HCT116 (cell line): ENCODE measurements at regions not wholly inside any gene's neighbourhood (a gene's known extent, or its start where the extent isn't known, plus 50 kb on each side); places are given as distances from the start of the nearest gene placed in this dataset.

Experiments
- ATAC-seq: fragments of 200-7000 bp; cut with Tn5 transposase; 2 replicates; pipeline ENCODE4 v1.9.1; 2020; ENCODE audit warnings: mild to moderate bottlenecking, moderate library complexity
- BruUV-seq: library from RNA; stranded (reverse); fragments of 400-500 nt; replicated peaks from 2 replicates; lab custom pipeline; 2021; lab: Mats Ljungman, UMichigan
- CTCF ChIA-PET: fragments of 300-600 bp; sonication (Branson Sonifier 250); formaldehyde crosslinking; loops from one replicate; lab custom pipeline; 2021; ENCODE audit warnings: antibody characterized with exemption; lab: Charles Lee
- POLR2A ChIA-PET: fragments of 300-600, 350-600 bp; sonication (Branson Sonifier 250); formaldehyde crosslinking; loops from one replicate; lab custom pipeline; 2021; ENCODE audit warnings: antibody characterized with exemption; lab: Charles Lee
- RAD21 ChIA-PET, 2 experiments: fragments of 300-600 bp; sonication (Branson Sonifier 250); formaldehyde crosslinking; loops; one replicate each; lab custom pipeline; 2023; ENCODE audit warnings: low total read pairs in 2 of 2; ENCODE audit not compliant: uncharacterized antibody in 2 of 2, unreplicated experiment in 2 of 2, low non-redundant PET in 1 of 2; lab: Charles Lee
- DNase-seq: peaks from one replicate; pipeline ENCODE4 v3.0.0-alpha.2; 2010; ENCODE audit warnings: low read depth, low spot score
- H2AFZ ChIP-seq: fragments of 200-600 bp; shearing (Covaris generic), sonication (generic); 2 replicates; pipeline ENCODE4 v1.6.1; 2017; ENCODE audit warnings: low read depth, mixed run types, mixed read lengths, antibody characterized with exemption, low read length; ENCODE audit not compliant: poor library complexity, severe bottlenecking
- H3K27ac ChIP-seq: 2 replicates; pipeline ENCODE4 v1.5.1; 2012; ENCODE audit warnings: low read depth, low read length
- H3K27me3 ChIP-seq: fragments of 200-600 bp; sonication (generic); 2 replicates; pipeline ENCODE4 v1.6.1; 2016; ENCODE audit warnings: mixed run types, low read length, mixed read lengths; ENCODE audit not compliant: insufficient read depth
- H3K36me3 ChIP-seq, 2 experiments: fragments of 200-500 bp in 1 of 2; fragments of 200-600 bp in 1 of 2; sonication (Bioruptor generic) in 1 of 2; sonication (generic) in 1 of 2; 2 replicates each; pipeline versions ENCODE4 v1.5.1 to v1.6.1; 2014 to 2016; ENCODE audit warnings: low read length in 2 of 2, inconsistent platforms in 1 of 2, mixed read lengths in 1 of 2, mixed run types in 1 of 2; ENCODE audit not compliant: insufficient read depth in 2 of 2, control insufficient read depth in 1 of 2
- H3K4me1 ChIP-seq, 2 experiments: fragments of 200-600 bp in 1 of 2; sonication (generic) in 1 of 2; 2 replicates each; pipeline versions ENCODE4 v1.5.1 to v1.6.1; 2012 to 2017; ENCODE audit warnings: low read length in 2 of 2, inconsistent platforms in 1 of 2, mild to moderate bottlenecking in 1 of 2, mixed read lengths in 1 of 2, mixed run types in 1 of 2, moderate library complexity in 1 of 2; ENCODE audit not compliant: insufficient read depth in 2 of 2, control insufficient read depth in 1 of 2
- H3K4me2 ChIP-seq: fragments of 200-600 bp; sonication (generic); 2 replicates; pipeline ENCODE4 v1.6.1; 2017; ENCODE audit warnings: mixed run types, low read length, mixed read lengths
- H3K4me3 ChIP-seq, 2 experiments: fragments of 200-600 bp in 1 of 2; sonication (generic) in 1 of 2; replicated peaks in 1 of 2; 2 replicates each; pipeline ENCODE4 v1.5.1; 2011 to 2016; ENCODE audit warnings: low read length in 2 of 2, control low read depth in 1 of 2, low read depth in 1 of 2, mild to moderate bottlenecking in 1 of 2, mixed read lengths in 1 of 2, mixed run types in 1 of 2
- H3K79me2 ChIP-seq: fragments of 200-600 bp; sonication (generic); 2 replicates; pipeline ENCODE4 v1.6.1; 2017; ENCODE audit warnings: mild to moderate bottlenecking, mixed run types, low read length, moderate library complexity, mixed read lengths; ENCODE audit not compliant: insufficient read depth
- H3K9ac ChIP-seq: fragments of 200-600 bp; sonication (generic); 2 replicates; pipeline ENCODE4 v1.6.1; 2016; ENCODE audit warnings: low read length, mixed read lengths
- H3K9me2 ChIP-seq: fragments of 200-600 bp; sonication (generic), shearing (Covaris generic); 2 replicates; pipeline ENCODE4 v1.6.1; 2017; ENCODE audit warnings: mixed run types, mild to moderate bottlenecking, moderate library complexity; ENCODE audit not compliant: insufficient read depth
- H3K9me3 ChIP-seq, 2 experiments: fragments of 200-500 bp in 1 of 2; fragments of 200-600 bp in 1 of 2; sonication (Bioruptor generic) in 1 of 2; sonication (generic) in 1 of 2; 2 replicates each; pipeline ENCODE4 v1.6.1; 2014 to 2017; ENCODE audit warnings: low read length in 2 of 2, mixed read lengths in 2 of 2, inconsistent platforms in 1 of 2, low read depth in 1 of 2, mild to moderate bottlenecking in 1 of 2, mixed run types in 1 of 2, moderate library complexity in 1 of 2; ENCODE audit not compliant: control insufficient read depth in 1 of 2, insufficient read depth in 1 of 2
- H4K20me1 ChIP-seq: fragments of 200-600 bp; sonication (generic), shearing (Covaris generic); 2 replicates; pipeline ENCODE4 v1.6.1; 2017; ENCODE audit warnings: mixed run types, mild to moderate bottlenecking, moderate library complexity; ENCODE audit not compliant: insufficient read depth
- CBX3 ChIP-seq: IDR thresholded peaks from 2 replicates; pipeline ENCODE4 v1.6.1; 2012; ENCODE audit warnings: low read depth
- CEBPB ChIP-seq: IDR thresholded peaks from 2 replicates; pipeline ENCODE4 v1.6.1; 2012; ENCODE audit warnings: low read depth
- ELF1 ChIP-seq: IDR thresholded peaks from 2 replicates; pipeline ENCODE4 v1.6.1; 2012; ENCODE audit warnings: low read depth, borderline replicate concordance
- EZH2 ChIP-seq: fragments of 200-600 bp; sonication (generic); IDR thresholded peaks from 2 replicates; pipeline ENCODE4 v1.6.1; 2017; ENCODE audit warnings: antibody characterized with exemption, mixed run types
- EZH2phosphoT487 ChIP-seq: fragments of 200-600 bp; IDR thresholded peaks from 2 replicates; pipeline ENCODE4 v1.6.1; 2018; ENCODE audit warnings: antibody characterized with exemption, borderline replicate concordance
- FOSL1 ChIP-seq: IDR thresholded peaks from 2 replicates; pipeline ENCODE4 v1.6.1; 2012; ENCODE audit warnings: low read depth
- POLR2A ChIP-seq: IDR thresholded peaks from 2 replicates; pipeline ENCODE4 v1.7.0; 2011; ENCODE audit warnings: borderline replicate concordance; ENCODE audit not compliant: insufficient read depth, insufficient read length; ENCODE audit errors: extremely low read depth
- POLR2AphosphoS5 ChIP-seq: IDR thresholded peaks from 2 replicates; pipeline ENCODE4 v1.6.1; 2011; ENCODE audit warnings: mild to moderate bottlenecking, low read depth, low read length, moderate library complexity
- SIN3A ChIP-seq: IDR thresholded peaks from 2 replicates; pipeline ENCODE4 v1.6.1; 2012; ENCODE audit warnings: low read depth
- SP1 ChIP-seq: IDR thresholded peaks from 2 replicates; pipeline ENCODE4 v1.6.1; 2012; ENCODE audit warnings: low read depth
- SRF ChIP-seq: IDR thresholded peaks from 2 replicates; pipeline ENCODE4 v1.6.1; 2012; ENCODE audit warnings: low read depth
- TCF7L2 ChIP-seq: IDR thresholded peaks from 2 replicates; pipeline ENCODE4 v1.7.0; 2011; ENCODE audit warnings: borderline replicate concordance, inconsistent platforms; ENCODE audit not compliant: insufficient read depth, insufficient read length; ENCODE audit errors: extremely low read depth
- YY1 ChIP-seq: IDR thresholded peaks from 2 replicates; pipeline ENCODE4 v1.6.1; 2011; ENCODE audit warnings: low read length, low read depth, moderate library complexity, mild to moderate bottlenecking; ENCODE audit not compliant: insufficient replicate concordance; ENCODE audit errors: extremely low read depth
- ZFX ChIP-seq: fragments of 450-650 bp; IDR thresholded peaks from 2 replicates; pipeline ENCODE4 v1.6.1; 2017
- ZNF274 ChIP-seq: fragments of 200-500 bp; sonication (Bioruptor generic); IDR thresholded peaks from 2 replicates; pipeline ENCODE4 v1.6.1; 2014; ENCODE audit warnings: mild to moderate bottlenecking, low read depth, low read length, inconsistent platforms
- intact Hi-C: fragments of 100-400 bp; cut with micrococcal nuclease; formaldehyde crosslinking; loops from 2 replicates; pipeline ENCODE4 v1.10.0; 2022
- TF ChIP-seq, protein P1 (sequence below): IDR thresholded peaks from 2 replicates; pipeline ENCODE4 v1.6.1; 2012; ENCODE audit warnings: low read depth
- TF ChIP-seq, protein P2 (sequence below): IDR thresholded peaks from 2 replicates; pipeline ENCODE4 v1.6.1; 2012

DNA sequence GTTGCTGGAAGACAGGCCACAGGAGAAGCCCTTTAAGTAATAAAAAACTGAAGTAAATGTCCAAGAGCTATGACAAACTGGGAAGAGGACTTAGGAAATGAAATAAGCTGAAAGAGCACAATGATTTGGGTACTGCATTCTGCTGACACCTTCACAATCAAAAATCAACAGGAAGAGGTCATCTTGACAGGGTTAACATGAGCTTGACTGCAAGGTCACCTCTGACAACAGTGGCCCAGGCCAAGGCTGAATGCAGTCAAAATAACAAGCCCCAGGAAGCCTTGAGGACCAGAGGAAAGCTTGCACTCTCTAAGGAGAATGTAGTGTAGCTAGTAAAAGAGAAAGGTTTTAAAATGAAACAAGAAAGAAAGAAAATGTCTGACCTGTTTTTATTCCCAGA is 179.3 kb downstream of the SEC16B start:
- intact Hi-C loops = no loop called here
- TF ChIP-seq, protein P1, sequence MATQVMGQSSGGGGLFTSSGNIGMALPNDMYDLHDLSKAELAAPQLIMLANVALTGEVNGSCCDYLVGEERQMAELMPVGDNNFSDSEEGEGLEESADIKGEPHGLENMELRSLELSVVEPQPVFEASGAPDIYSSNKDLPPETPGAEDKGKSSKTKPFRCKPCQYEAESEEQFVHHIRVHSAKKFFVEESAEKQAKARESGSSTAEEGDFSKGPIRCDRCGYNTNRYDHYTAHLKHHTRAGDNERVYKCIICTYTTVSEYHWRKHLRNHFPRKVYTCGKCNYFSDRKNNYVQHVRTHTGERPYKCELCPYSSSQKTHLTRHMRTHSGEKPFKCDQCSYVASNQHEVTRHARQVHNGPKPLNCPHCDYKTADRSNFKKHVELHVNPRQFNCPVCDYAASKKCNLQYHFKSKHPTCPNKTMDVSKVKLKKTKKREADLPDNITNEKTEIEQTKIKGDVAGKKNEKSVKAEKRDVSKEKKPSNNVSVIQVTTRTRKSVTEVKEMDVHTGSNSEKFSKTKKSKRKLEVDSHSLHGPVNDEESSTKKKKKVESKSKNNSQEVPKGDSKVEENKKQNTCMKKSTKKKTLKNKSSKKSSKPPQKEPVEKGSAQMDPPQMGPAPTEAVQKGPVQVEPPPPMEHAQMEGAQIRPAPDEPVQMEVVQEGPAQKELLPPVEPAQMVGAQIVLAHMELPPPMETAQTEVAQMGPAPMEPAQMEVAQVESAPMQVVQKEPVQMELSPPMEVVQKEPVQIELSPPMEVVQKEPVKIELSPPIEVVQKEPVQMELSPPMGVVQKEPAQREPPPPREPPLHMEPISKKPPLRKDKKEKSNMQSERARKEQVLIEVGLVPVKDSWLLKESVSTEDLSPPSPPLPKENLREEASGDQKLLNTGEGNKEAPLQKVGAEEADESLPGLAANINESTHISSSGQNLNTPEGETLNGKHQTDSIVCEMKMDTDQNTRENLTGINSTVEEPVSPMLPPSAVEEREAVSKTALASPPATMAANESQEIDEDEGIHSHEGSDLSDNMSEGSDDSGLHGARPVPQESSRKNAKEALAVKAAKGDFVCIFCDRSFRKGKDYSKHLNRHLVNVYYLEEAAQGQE = no peak
- no peak for TF ChIP-seq SP1
- no peak for TF ChIP-seq CBX3
- H3K9me3 ChIP-seq = no peaks in the 10 kb centered on the region
- no peak overlapping the region for H3K4me3 ChIP-seq
- H3K4me2 ChIP-seq = no peak overlapping the region
- H3K27me3 ChIP-seq = peaks cover 21% of the 10 kb centered on the region
- H3K79me2 ChIP-seq = no peaks in the 10 kb centered on the region
- H3K4me1 ChIP-seq = no peaks in the 10 kb centered on the region
- H4K20me1 ChIP-seq = no peaks in the 10 kb centered on the region
- no TSS peak for BruUV-seq
- no peak overlapping the region for H3K27ac ChIP-seq
- POLR2A ChIA-PET = no interaction called here
- H3K36me3 ChIP-seq = no peaks in the 10 kb centered on the region
- H3K9me2 ChIP-seq = no peaks in the 10 kb centered on the region
- ATAC-seq = no peak
- RAD21 ChIA-PET = no interaction called here
- no peak for DNase-seq
- CTCF ChIA-PET = no interaction called here
- no peak overlapping the region for H3K9ac ChIP-seq
- H2AFZ ChIP-seq = no peak overlapping the region

DNA sequence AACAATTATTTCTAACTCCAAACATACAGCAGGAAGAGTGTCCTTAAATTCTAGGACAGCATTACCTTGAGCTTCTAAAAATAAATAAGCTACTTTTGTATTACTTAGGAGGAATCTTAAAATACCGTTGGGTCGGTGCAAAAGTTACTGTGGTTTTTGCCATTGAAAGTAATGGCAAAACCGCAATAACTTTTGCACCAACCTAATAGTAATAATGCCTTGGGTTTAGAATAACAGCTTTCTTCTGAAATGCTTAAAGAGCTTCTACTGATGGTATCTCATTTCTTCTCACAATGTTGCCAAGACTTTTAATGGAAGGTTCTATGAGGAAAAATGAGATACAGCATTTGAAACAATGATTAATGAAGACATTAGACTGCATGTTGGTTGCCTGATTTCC is 179.9 kb downstream of the SEC16B start:
- H3K9me2 ChIP-seq = no peaks in the 10 kb centered on the region
- ChIA-PET RAD21 (no interaction called here), POLR2A (no interaction called here), CTCF (no interaction called here)
- peaks cover 21% of the 10 kb centered on the region for H3K27me3 ChIP-seq
- ATAC-seq (no peak), DNase-seq (no peak)
- H3K4me3 ChIP-seq = no peak overlapping the region
- no peaks in the 10 kb centered on the region for H4K20me1 ChIP-seq
- no peak overlapping the region for H2AFZ ChIP-seq
- H3K27ac ChIP-seq = no peak overlapping the region
- no peaks in the 10 kb centered on the region for H3K36me3 ChIP-seq
- H3K9me3 ChIP-seq = no peaks in the 10 kb centered on the region
- intact Hi-C loops = no loop called here
- H3K4me2 ChIP-seq = no peak overlapping the region
- BruUV-seq = no TSS peak
- H3K79me2 ChIP-seq = no peaks in the 10 kb centered on the region
- no peak overlapping the region for H3K9ac ChIP-seq
- H3K4me1 ChIP-seq = no peaks in the 10 kb centered on the region
- no peak for TF ChIP-seq ELF1
- TF ChIP-seq CEBPB = no peak
- TF ChIP-seq SRF = no peak
- TF ChIP-seq YY1 = no peak
- TF ChIP-seq TCF7L2 = no peak
- TF ChIP-seq POLR2A = no peak
- no peak for TF ChIP-seq FOSL1
- TF ChIP-seq SP1 = no peak
- TF ChIP-seq POLR2AphosphoS5 = no peak
- no peak for TF ChIP-seq SIN3A
- TF ChIP-seq ZNF274 = no peak
- TF ChIP-seq ZFX = no peak
- TF ChIP-seq EZH2 = no peak
- TF ChIP-seq EZH2phosphoT487 = no peak
- TF ChIP-seq, protein P2, sequence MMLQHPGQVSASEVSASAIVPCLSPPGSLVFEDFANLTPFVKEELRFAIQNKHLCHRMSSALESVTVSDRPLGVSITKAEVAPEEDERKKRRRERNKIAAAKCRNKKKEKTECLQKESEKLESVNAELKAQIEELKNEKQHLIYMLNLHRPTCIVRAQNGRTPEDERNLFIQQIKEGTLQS = no peak
